ENCODE measurements at regions not wholly inside any gene's neighbourhood (a gene's known extent, or its start where the extent isn't known, plus 50 kb on each side); places are given as distances from the start of the nearest gene placed in this dataset.
A peak's percentile ranks its signal among the peaks of the same experiment; 100 is the strongest.

DNA sequence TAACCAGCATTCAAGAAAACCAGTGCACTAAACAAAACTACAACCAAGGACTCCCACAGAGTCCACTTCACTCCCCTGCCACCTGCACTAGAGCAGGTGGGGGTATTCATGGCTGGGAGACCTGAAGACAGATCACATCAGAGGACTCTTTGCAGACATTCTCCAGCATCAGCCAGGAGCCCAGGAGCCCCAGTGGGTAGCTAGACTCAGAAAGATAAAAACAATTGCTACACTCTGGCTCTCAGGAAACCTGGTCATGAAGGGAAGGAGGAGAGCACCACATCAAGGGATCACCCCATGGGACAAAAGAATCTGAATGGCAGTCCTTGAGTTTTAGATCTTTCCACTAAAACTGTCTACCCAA is 472.1 kb downstream of the PLPP3 start:
- H3K4me1 Mint-ChIP-seq = no peaks in the 10 kb centered on the region

GRCh38 chr1:56106531-56107274 is 472.7 kb downstream of the PLPP3 start:
- Histone ChIP-seq H2AFZ (ENCODE audit: insufficient read depth, low read depth, low read length, poor library complexity, severe bottlenecking) (no peak overlapping the region), H3K79me2 (ENCODE audit: insufficient read depth, low read length) (no peaks in the 10 kb centered on the region), H3K4me2 (replicated peaks; ENCODE audit: extremely low read depth, low read length, poor library complexity, severe bottlenecking) (no peak overlapping the region), H3K36me3 (replicated peaks in 1 of 2; ENCODE audit: control insufficient read depth in 1 of 2, insufficient read depth in 2 of 2, low read length in 2 of 2) (no peaks in the 10 kb centered on the region), H3K27ac (ENCODE audit: low read depth in 1 of 2, low read length in 2 of 2) (no peak overlapping the region), H3K27me3 (ENCODE audit: control insufficient read depth in 2 of 2, insufficient read depth in 2 of 2, low read length in 2 of 2) (no peaks in the 10 kb centered on the region), H3K4me3 (replicated peaks in 1 of 3; ENCODE audit: low read depth in 2 of 3, low read length in 3 of 3) (no peak overlapping the region), H4K20me1 (ENCODE audit: insufficient read depth, low read length) (no peaks in the 10 kb centered on the region), H3K4me1 (ENCODE audit: control insufficient read depth in 1 of 2, insufficient read depth in 2 of 2, low read length in 2 of 2) (no peaks in the 10 kb centered on the region), H3K9me3 (replicated peaks in 1 of 2; ENCODE audit: control insufficient read depth in 1 of 2, insufficient read depth in 1 of 2, low read length in 2 of 2) (peaks cover 0 to 16% of the 10 kb centered on the region in 2 donors), H3K9ac (ENCODE audit: insufficient read depth, low read length, poor library complexity, severe bottlenecking) (no peak overlapping the region)
- Mint-ChIP-seq H3K9me3 (peaks cover 9 to 24% (median 12%) of the 10 kb centered on the region in 7 donors), H3K4me1 (no peaks in the 10 kb centered on the region), H3K27ac (no peak overlapping the region), H3K36me3 (no peaks in the 10 kb centered on the region), H3K4me3 (no peak overlapping the region), H3K27me3 (ENCODE audit: low read depth in 3 of 3) (no peaks in the 10 kb centered on the region)
- TF ChIP-seq CTCF (IDR thresholded peaks at IDR 0.05) = no peak
- no CpG with 5 or more reads among the region's 2 CpGs for WGBS (ENCODE audit: insufficient coverage)
- intact Hi-C loops (cut with micrococcal nuclease) = no loop called here
- no peak for DNase-seq

More for the DNA sequence above, 472.1 kb downstream of the PLPP3 start:
- Mint-ChIP-seq H3K27ac (no peak overlapping the region), H3K36me3 (no peaks in the 10 kb centered on the region), H3K27me3 (ENCODE audit: low read depth in 3 of 3) (no peaks in the 10 kb centered on the region), H3K9me3 (peaks cover 9 to 26% (median 15%) of the 10 kb centered on the region in 7 donors), H3K4me3 (peak overlapping the region in 1 of 2 donors; percentile 1)
- no peaks in the 10 kb centered on the region for H3K36me3 ChIP-seq (replicated peaks in 1 of 2; ENCODE audit: control insufficient read depth in 1 of 2, insufficient read depth in 2 of 2, low read length in 2 of 2)
- H3K4me1 ChIP-seq (ENCODE audit: control insufficient read depth in 1 of 2, insufficient read depth in 2 of 2, low read length in 2 of 2) = no peaks in the 10 kb centered on the region
- H3K4me2 ChIP-seq (replicated peaks; ENCODE audit: extremely low read depth, low read length, poor library complexity, severe bottlenecking) = no peak overlapping the region
- no peak overlapping the region for H3K4me3 ChIP-seq (replicated peaks in 1 of 3; ENCODE audit: low read depth in 2 of 3, low read length in 3 of 3)
- H3K27me3 ChIP-seq (ENCODE audit: control insufficient read depth in 2 of 2, insufficient read depth in 2 of 2, low read length in 2 of 2) = no peaks in the 10 kb centered on the region
- DNase-seq = no peak
- H3K9ac ChIP-seq (ENCODE audit: insufficient read depth, low read length, poor library complexity, severe bottlenecking) = no peak overlapping the region
- H2AFZ ChIP-seq (ENCODE audit: insufficient read depth, low read depth, low read length, poor library complexity, severe bottlenecking) = no peak overlapping the region
- peaks cover 0 to 16% of the 10 kb centered on the region in 2 donors for H3K9me3 ChIP-seq (replicated peaks in 1 of 2; ENCODE audit: control insufficient read depth in 1 of 2, insufficient read depth in 1 of 2, low read length in 2 of 2)
- intact Hi-C loops (cut with micrococcal nuclease) = no loop called here
- no peak for TF ChIP-seq CTCF (IDR thresholded peaks at IDR 0.05)
- H3K79me2 ChIP-seq (ENCODE audit: insufficient read depth, low read length) = no peaks in the 10 kb centered on the region
- H3K27ac ChIP-seq (ENCODE audit: low read depth in 1 of 2, low read length in 2 of 2) = no peak overlapping the region
- H4K20me1 ChIP-seq (ENCODE audit: insufficient read depth, low read length) = no peaks in the 10 kb centered on the region

All from CD14-positive monocyte (primary cell).